ENCODE measurements at regions not wholly inside any gene's neighbourhood (a gene's known extent, or its start where the extent isn't known, plus 50 kb on each side); places are given as distances from the start of the nearest gene placed in this dataset.

DNA sequence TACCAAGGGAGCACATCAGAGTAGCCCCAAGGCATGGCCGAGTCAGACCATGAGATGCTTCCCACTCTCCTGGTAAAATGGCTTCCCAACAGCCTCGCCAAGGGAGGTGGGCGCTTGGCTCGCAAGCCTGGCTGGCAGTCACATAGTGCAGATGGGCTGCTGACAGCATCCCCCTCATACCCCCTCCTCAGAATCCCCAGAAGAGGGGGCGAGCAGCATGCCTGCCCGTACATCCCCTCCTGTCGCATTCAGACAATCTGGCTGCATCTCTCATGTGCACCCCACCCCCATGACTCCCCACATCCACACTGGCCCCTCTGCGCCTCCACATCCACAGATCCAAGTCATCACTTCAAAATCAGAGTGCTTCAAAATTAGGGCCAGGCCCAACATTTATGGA lies 54.0 kb upstream of the CES5A start:
- ATAC-seq (no peak), DNase-seq (ENCODE audit: low read depth, low spot score) (no peak), FAIRE-seq (no peak)
- ChIA-PET POLR2A (no interaction called here), CTCF (no interaction called here), SMC1A (ENCODE audit: uncharacterized antibody, unreplicated experiment) (no interaction called here), RAD21 (ENCODE audit: unreplicated experiment) (no interaction called here)
- H3K36me3 ChIP-seq (ENCODE audit: control insufficient read depth in 2 of 2, insufficient read depth in 2 of 2, low read length in 1 of 2) = no peaks in the 10 kb centered on the region
- 28% methylated on average over 8 of the region's 8 CpGs for WGBS (ENCODE audit: insufficient coverage, insufficient replicate concordance, low lambda C conversion rate, missing lambda C conversion rate)
- no peak overlapping the region for H3K9ac ChIP-seq (ENCODE audit: control insufficient read depth, insufficient read depth, low read length)
- H3K4me2 ChIP-seq (ENCODE audit: control insufficient read depth, insufficient read depth) = no peak overlapping the region
- no peak overlapping the region for H2AFZ ChIP-seq (ENCODE audit: control insufficient read depth, low read depth, low read length)
- H3K27ac ChIP-seq (ENCODE audit: control insufficient read depth, insufficient read depth) = no peak overlapping the region
- no TSS peak for BruUV-seq (replicated peaks)
- H3K4me1 ChIP-seq (ENCODE audit: control insufficient read depth, insufficient read depth, low read length) = no peaks in the 10 kb centered on the region
- H3K9me3 ChIP-seq (replicated peaks; ENCODE audit: control insufficient read depth, insufficient read depth, low read length) = no peaks in the 10 kb centered on the region
- H4K20me1 ChIP-seq (ENCODE audit: control insufficient read depth, insufficient read depth) = no peaks in the 10 kb centered on the region
- H3K79me2 ChIP-seq (ENCODE audit: control insufficient read depth, insufficient read depth, low read length) = no peaks in the 10 kb centered on the region
- no peak overlapping the region for H3K4me3 ChIP-seq
- no peaks in the 10 kb centered on the region for H3K27me3 ChIP-seq (replicated peaks in 1 of 2; ENCODE audit: control insufficient read depth in 2 of 2, insufficient read depth in 2 of 2, low read length in 1 of 2)
- in situ Hi-C loops (cut with MboI) (loop anchor here (25.0 kb wide), 1 partner anchor 758 kb away; the partner anchor contains the start of gene MT1X), intact Hi-C loops (cut with micrococcal nuclease; ENCODE audit: unreplicated experiment) (no loop called here)
- no peak for TF ChIP-seq CUX1 (IDR thresholded peaks at IDR 0.05; ENCODE audit: insufficient replicate concordance, low read depth, low read length)
- no peak for TF ChIP-seq HDGF (IDR thresholded peaks at IDR 0.05)
- TF ChIP-seq GATAD2B (conservative IDR thresholded peaks at IDR 0.05; ENCODE audit: low read depth) = no peak
- no peak for TF ChIP-seq NR2F1 (conservative IDR thresholded peaks at IDR 0.05)

Measured in GM12878 (cell line).